Keratinocyte (primary cell): ENCODE measurements at regions not wholly inside any gene's neighbourhood (a gene's known extent, or its start where the extent isn't known, plus 50 kb on each side); places are given as distances from the start of the nearest gene placed in this dataset.

Experiments used
- CTCF ChIP-seq, 3 experiments: IDR thresholded peaks in 1 of 3; conservative IDR thresholded peaks in 1 of 3; optimal IDR thresholded peaks in 1 of 3; 2 replicates in 2 of 3; 3 replicates in 1 of 3; pipeline versions ENCODE3 to v1.5.1; 2011; ENCODE audit warnings: low read length in 3 of 3, mild to moderate bottlenecking in 3 of 3, moderate library complexity in 2 of 3, control low read depth in 1 of 3, inconsistent platforms in 1 of 3; ENCODE audit not compliant: insufficient read depth in 2 of 3; ENCODE audit errors: extremely low read depth in 1 of 3
- EZH2 ChIP-seq: IDR thresholded peaks from one replicate; pipeline ENCODE4 v1.6.1; 2012; ENCODE audit warnings: inconsistent platforms, mild to moderate bottlenecking, low read length, moderate library complexity

GRCh38 chr12:75631831-75632230 is 120.4 kb upstream of the KRR1 start:
- TF ChIP-seq CTCF (optimal IDR thresholded peaks at IDR 0.05 in 1 of 3, IDR thresholded peaks at IDR 0.05 in 1 of 3, conservative IDR thresholded peaks at IDR 0.05 in 1 of 3; ENCODE audit: extremely low read depth in 1 of 3, insufficient read depth in 2 of 3, low read length in 3 of 3), result no peak
- no peak for TF ChIP-seq EZH2
